Neuronal stem cell (in vitro differentiated cells): ENCODE measurements at regions not wholly inside any gene's neighbourhood (a gene's known extent, or its start where the extent isn't known, plus 50 kb on each side); places are given as distances from the start of the nearest gene placed in this dataset.

Source experiments
- DNase-seq: peaks from one replicate; pipeline ENCODE4 v3.0.0-alpha.2; 2013; ENCODE audit warnings: low spot score
- H2AFZ ChIP-seq: one replicate; pipeline ENCODE4 v1.6.1; 2013; ENCODE audit warnings: mild to moderate bottlenecking, low read length, inconsistent platforms
- H2AK5ac ChIP-seq: 2 replicates; pipeline ENCODE4 v1.6.1; 2013; ENCODE audit warnings: low read depth, mild to moderate bottlenecking, inconsistent platforms, low read length, moderate library complexity, mixed read lengths
- H2BK120ac ChIP-seq: 2 replicates; pipeline ENCODE4 v1.6.1; 2013; ENCODE audit warnings: low read depth, mild to moderate bottlenecking, inconsistent platforms, low read length, moderate library complexity, mixed read lengths
- H2BK12ac ChIP-seq: one replicate; pipeline ENCODE4 v1.6.1; 2013; ENCODE audit warnings: low read length, inconsistent platforms
- H2BK15ac ChIP-seq: 2 replicates; pipeline ENCODE4 v1.6.1; 2013; ENCODE audit warnings: mild to moderate bottlenecking, low read length, inconsistent platforms, mixed read lengths
- H2BK5ac ChIP-seq: one replicate; pipeline ENCODE4 v1.6.1; 2013; ENCODE audit warnings: inconsistent platforms, mild to moderate bottlenecking, low read length, moderate library complexity
- H3K14ac ChIP-seq: one replicate; pipeline ENCODE4 v1.6.1; 2013; ENCODE audit warnings: low read length, inconsistent platforms
- H3K18ac ChIP-seq: 2 replicates; pipeline ENCODE4 v1.6.1; 2013; ENCODE audit warnings: low read length, inconsistent platforms
- H3K23ac ChIP-seq: 2 replicates; pipeline ENCODE4 v1.6.1; 2013; ENCODE audit warnings: low read depth, mild to moderate bottlenecking, mixed read lengths, low read length, inconsistent platforms; ENCODE audit not compliant: poor library complexity
- H3K27ac ChIP-seq: replicated peaks from 3 replicates; pipeline ENCODE4 v1.5.1; 2013; ENCODE audit warnings: low read length, inconsistent platforms
- H3K27me3 ChIP-seq, 3 experiments: 2 replicates each; pipeline ENCODE4 v1.6.1; 2013; ENCODE audit warnings: low read length in 3 of 3, mild to moderate bottlenecking in 2 of 3, inconsistent platforms in 1 of 3, low read depth in 1 of 3, mixed read lengths in 1 of 3, moderate library complexity in 1 of 3; ENCODE audit not compliant: control insufficient read depth in 3 of 3, insufficient read depth in 3 of 3
- H3K36me3 ChIP-seq, 2 donors: replicated peaks in 1 of 2; 2 replicates each; pipeline ENCODE4 v1.6.1; 2013; ENCODE audit warnings: low read length in 2 of 2; ENCODE audit not compliant: control insufficient read depth in 2 of 2, insufficient read depth in 2 of 2
- H3K4ac ChIP-seq: 2 replicates; pipeline ENCODE4 v1.6.1; 2013; ENCODE audit warnings: inconsistent platforms, mild to moderate bottlenecking, low read length, moderate library complexity
- H3K4me1 ChIP-seq, 2 donors: 1 replicate in 1 of 2; 2 replicates in 1 of 2; pipeline ENCODE4 v1.6.1; 2013; ENCODE audit warnings: low read length in 2 of 2, low read depth in 1 of 2; ENCODE audit not compliant: control insufficient read depth in 2 of 2, insufficient read depth in 1 of 2
- H3K4me2 ChIP-seq: one replicate; pipeline ENCODE4 v1.6.1; 2013; ENCODE audit warnings: mild to moderate bottlenecking, low read length, inconsistent platforms; ENCODE audit not compliant: insufficient read depth, poor library complexity, severe bottlenecking
- H3K4me3 ChIP-seq, 2 donors: 2 replicates each; pipeline ENCODE4 v1.5.1; 2013; ENCODE audit warnings: low read length in 2 of 2, mild to moderate bottlenecking in 2 of 2, inconsistent platforms in 1 of 2, moderate library complexity in 1 of 2
- H3K79me1 ChIP-seq: one replicate; pipeline ENCODE4 v1.6.1; 2013; ENCODE audit warnings: low read depth, mild to moderate bottlenecking, inconsistent platforms, low read length, moderate library complexity
- H3K9ac ChIP-seq: one replicate; pipeline ENCODE4 v1.6.1; 2013; ENCODE audit warnings: mild to moderate bottlenecking, low read depth, low read length, inconsistent platforms; ENCODE audit not compliant: poor library complexity
- H3K9me3 ChIP-seq, 2 donors: replicated peaks in 1 of 2; 2 replicates each; pipeline versions ENCODE3 to v1.6.1; 2013; ENCODE audit warnings: low read length in 2 of 2, mild to moderate bottlenecking in 2 of 2, inconsistent platforms in 1 of 2, low read depth in 1 of 2, mixed read lengths in 1 of 2, moderate library complexity in 1 of 2; ENCODE audit not compliant: control insufficient read depth in 2 of 2, insufficient read depth in 1 of 2
- H4K8ac ChIP-seq: one replicate; pipeline ENCODE4 v1.6.1; 2013; ENCODE audit warnings: low read depth, mild to moderate bottlenecking, inconsistent platforms, low read length, moderate library complexity
- H4K91ac ChIP-seq: one replicate; pipeline ENCODE4 v1.6.1; 2013; ENCODE audit warnings: low read length, low read depth, mild to moderate bottlenecking, inconsistent platforms; ENCODE audit not compliant: poor library complexity
- WGBS, 2 donors: extraction: QIAGEN DNeasy Blood & Tissue Kit; methylation state at CpG; one replicate each; pipeline ENCODE4 v1.1.7; 2013; ENCODE audit warnings: missing lambda C conversion rate in 2 of 2, mixed read lengths in 1 of 2; ENCODE audit not compliant: insufficient read length in 2 of 2, insufficient replicate concordance in 1 of 2; ENCODE audit errors: extremely low coverage in 2 of 2; 5-methylcytosine and 5-hydroxymethylcytosine counted together

GRCh38 chr5:26003966-26004365, 1034.4 kb downstream of the CDH9 start:
- H3K27ac ChIP-seq: no peak overlapping the region
- H3K4me3 ChIP-seq: no peak overlapping the region
- H4K8ac ChIP-seq: no peak overlapping the region
- H2AK5ac ChIP-seq: no peak overlapping the region
- H3K18ac ChIP-seq: no peak overlapping the region
- no peak overlapping the region for H3K4ac ChIP-seq
- H3K36me3 ChIP-seq: no peaks in the 10 kb centered on the region
- WGBS, 2 donors: no CpG with 5 or more reads among the region's 3 CpGs
- DNase-seq: no peak
- no peak overlapping the region for H3K23ac ChIP-seq
- H3K9ac ChIP-seq: no peak overlapping the region
- H2AFZ ChIP-seq: no peak overlapping the region
- H3K14ac ChIP-seq: no peak overlapping the region
- no peak overlapping the region for H2BK15ac ChIP-seq
- H4K91ac ChIP-seq: no peak overlapping the region
- H2BK5ac ChIP-seq: no peak overlapping the region
- no peak overlapping the region for H2BK12ac ChIP-seq
- H3K4me2 ChIP-seq: no peak overlapping the region
- H2BK120ac ChIP-seq: no peak overlapping the region
- H3K79me1 ChIP-seq: no peaks in the 10 kb centered on the region
- H3K9me3 ChIP-seq: no peaks in the 10 kb centered on the region
- no peaks in the 10 kb centered on the region for H3K27me3 ChIP-seq
- no peaks in the 10 kb centered on the region for H3K4me1 ChIP-seq

GRCh38 chr5:25995209-25995608, 1043.2 kb downstream of the CDH9 start:
- H2BK12ac ChIP-seq: no peak overlapping the region
- WGBS, 2 donors: no CpG with 5 or more reads among the region's 2 CpGs

GRCh38 chr5:25993701-25994100, 1044.7 kb downstream of the CDH9 start:
- Histone ChIP-seq H2BK120ac (no peak overlapping the region), H4K8ac (no peak overlapping the region), H3K27me3 (no peaks in the 10 kb centered on the region), H3K14ac (no peak overlapping the region), H3K4me2 (no peak overlapping the region), H3K4me3 (no peak overlapping the region), H2AFZ (no peak overlapping the region), H2BK15ac (no peak overlapping the region), H3K23ac (no peak overlapping the region), H2AK5ac (no peak overlapping the region), H3K36me3 (no peaks in the 10 kb centered on the region), H2BK12ac (no peak overlapping the region), H3K9ac (no peak overlapping the region), H3K79me1 (no peaks in the 10 kb centered on the region), H3K4ac (no peak overlapping the region), H3K9me3 (no peaks in the 10 kb centered on the region), H4K91ac (no peak overlapping the region), H2BK5ac (no peak overlapping the region), H3K27ac (no peak overlapping the region), H3K4me1 (no peaks in the 10 kb centered on the region), H3K18ac (no peak overlapping the region)
- no peak for DNase-seq
- no CpG with 5 or more reads among the region's 3 CpGs for WGBS, 2 donors

More at GRCh38 chr5:25995209-25995608, 1043.2 kb downstream of the CDH9 start:
- no peaks in the 10 kb centered on the region for H3K9me3 ChIP-seq
- no peak overlapping the region for H4K91ac ChIP-seq
- H2AFZ ChIP-seq: no peak overlapping the region
- no peak overlapping the region for H3K23ac ChIP-seq
- H3K9ac ChIP-seq: no peak overlapping the region
- no peak overlapping the region for H3K4me2 ChIP-seq
- H4K8ac ChIP-seq: no peak overlapping the region
- H3K36me3 ChIP-seq: no peaks in the 10 kb centered on the region
- no peak overlapping the region for H2BK15ac ChIP-seq
- H2AK5ac ChIP-seq: no peak overlapping the region
- no peak overlapping the region for H3K27ac ChIP-seq
- H3K4ac ChIP-seq: no peak overlapping the region
- no peak overlapping the region for H3K18ac ChIP-seq
- no peak overlapping the region for H2BK120ac ChIP-seq
- H2BK5ac ChIP-seq: no peak overlapping the region
- H3K27me3 ChIP-seq: no peaks in the 10 kb centered on the region
- no peak overlapping the region for H3K4me3 ChIP-seq
- no peaks in the 10 kb centered on the region for H3K4me1 ChIP-seq
- no peak overlapping the region for H3K14ac ChIP-seq
- DNase-seq: no peak
- no peaks in the 10 kb centered on the region for H3K79me1 ChIP-seq

- H2BK5ac ChIP-seq: no peak overlapping the region
- no peak overlapping the region for H3K27ac ChIP-seq
- H3K18ac ChIP-seq: no peak overlapping the region
- no peak overlapping the region for H3K14ac ChIP-seq
- no peak overlapping the region for H4K8ac ChIP-seq
- H3K4me2 ChIP-seq: no peak overlapping the region
- no peak overlapping the region for H2BK12ac ChIP-seq
- H2BK15ac ChIP-seq: no peak overlapping the region
- no peaks in the 10 kb centered on the region for H3K79me1 ChIP-seq
- H3K27me3 ChIP-seq: no peaks in the 10 kb centered on the region
- H4K91ac ChIP-seq: no peak overlapping the region
- H3K4me3 ChIP-seq: no peak overlapping the region
- H3K36me3 ChIP-seq: no peaks in the 10 kb centered on the region
- H3K9ac ChIP-seq: no peak overlapping the region
- no peak overlapping the region for H3K23ac ChIP-seq
- DNase-seq: no peak
- H2BK120ac ChIP-seq: no peak overlapping the region
- no peak overlapping the region for H2AFZ ChIP-seq
- WGBS, 2 donors: no CpG with 5 or more reads among the region's 18 CpGs
- no peak overlapping the region for H2AK5ac ChIP-seq
- no peaks in the 10 kb centered on the region for H3K4me1 ChIP-seq
- H3K4ac ChIP-seq: no peak overlapping the region
- no peaks in the 10 kb centered on the region for H3K9me3 ChIP-seq
Measured at GRCh38 chr5:25991639-25992038, 1046.7 kb downstream of the CDH9 start.
